ENCODE measurements at regions not wholly inside any gene's neighbourhood (a gene's known extent, or its start where the extent isn't known, plus 50 kb on each side); places are given as distances from the start of the nearest gene placed in this dataset.

- TF ChIP-seq ZNF224 (CRISPR knock-in tag; IDR thresholded peaks at IDR 0.05) (no peak), ZNF280D (CRISPR knock-in tag; IDR thresholded peaks at IDR 0.05) (no peak), FOXM1 (CRISPR knock-in tag; IDR thresholded peaks at IDR 0.05) (no peak), POGK (CRISPR knock-in tag; conservative IDR thresholded peaks at IDR 0.05) (no peak), POLR2A (IDR thresholded peaks at IDR 0.05; ENCODE audit: insufficient read depth in 1 of 2, low read depth in 2 of 2, low read length in 2 of 2) (no peak), PCBP2 (optimal IDR thresholded peaks at IDR 0.05; ENCODE audit: low read depth, low read length, poor library complexity, severe bottlenecking) (no peak), RAD51 (IDR thresholded peaks at IDR 0.05; ENCODE audit: borderline replicate concordance) (no peak)
These were observed 266.9 kb downstream of the ZBBX start for GRCh38 chr3:167113035-167113830.

Measured in HepG2 (cell line).